ENCODE measurements at regions not wholly inside any gene's neighbourhood (a gene's known extent, or its start where the extent isn't known, plus 50 kb on each side); places are given as distances from the start of the nearest gene placed in this dataset.

DNA sequence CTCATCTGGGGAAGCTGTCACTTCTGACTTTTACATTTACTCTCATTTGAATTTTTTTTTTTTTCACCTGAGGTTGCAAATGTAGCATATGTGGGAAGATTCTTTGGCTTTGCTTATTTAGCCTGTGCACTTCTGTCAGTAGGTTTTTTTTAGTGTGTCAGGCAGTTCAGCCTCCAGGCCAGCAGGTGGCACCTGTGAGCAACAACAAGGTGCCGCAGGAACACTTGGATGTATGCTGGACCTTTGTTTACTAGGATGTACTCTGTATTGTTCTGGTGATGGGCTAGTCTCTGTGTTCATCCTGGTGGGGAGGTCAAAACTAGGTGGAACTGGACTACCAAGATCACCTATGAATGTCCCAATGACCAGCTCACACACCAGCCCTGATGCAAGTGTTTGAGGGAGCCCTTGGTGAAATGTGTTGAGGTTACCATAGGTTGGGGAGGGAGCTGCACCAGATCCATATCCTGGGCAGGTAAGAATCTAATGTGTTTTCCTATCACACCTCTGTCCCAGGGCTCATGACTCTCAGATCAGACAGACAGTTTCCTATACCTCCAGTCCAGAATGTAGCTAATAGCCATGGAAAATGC lies 618.2 kb downstream of the BRINP3 start:
- no peak for DNase-seq (ENCODE audit: low read depth, low spot score)
- H3K27ac ChIP-seq: no peak overlapping the region

GRCh38 chr1:189866606-189867005 lies 611.1 kb downstream of the BRINP3 start:
- no peak overlapping the region for H3K27ac ChIP-seq
- no peak for DNase-seq (ENCODE audit: low read depth, low spot score)

DNA sequence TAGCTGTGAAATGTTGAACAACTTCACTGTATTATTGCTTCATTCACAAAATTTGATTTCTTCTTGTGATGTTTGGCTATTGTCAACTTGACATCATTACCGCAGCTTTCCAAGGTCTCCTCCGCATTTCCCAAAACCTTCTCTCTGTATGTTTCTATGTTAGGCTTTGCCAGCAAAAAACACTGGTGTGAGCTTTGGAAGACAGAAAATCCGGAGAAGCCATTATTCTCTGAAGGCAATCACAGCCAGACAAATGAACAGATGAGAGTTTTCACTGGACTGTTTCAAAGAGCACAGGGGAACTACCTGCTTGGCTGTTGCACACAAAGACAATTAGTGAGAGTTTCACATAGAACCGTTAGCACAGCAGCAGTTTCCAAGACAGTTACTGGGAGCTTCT lies 609.6 kb downstream of the BRINP3 start:
- DNase-seq (ENCODE audit: low read depth, low spot score): no peak
- H3K27ac ChIP-seq: no peak overlapping the region

GRCh38 chr1:189874715-189875435 lies 602.8 kb downstream of the BRINP3 start:
- H3K27ac ChIP-seq: no peak overlapping the region
- no peak for DNase-seq (ENCODE audit: low read depth, low spot score)

- no peak for DNase-seq (ENCODE audit: low read depth, low spot score)
These were observed 597.5 kb downstream of the BRINP3 start for GRCh38 chr1:189880135-189880534.

DNA sequence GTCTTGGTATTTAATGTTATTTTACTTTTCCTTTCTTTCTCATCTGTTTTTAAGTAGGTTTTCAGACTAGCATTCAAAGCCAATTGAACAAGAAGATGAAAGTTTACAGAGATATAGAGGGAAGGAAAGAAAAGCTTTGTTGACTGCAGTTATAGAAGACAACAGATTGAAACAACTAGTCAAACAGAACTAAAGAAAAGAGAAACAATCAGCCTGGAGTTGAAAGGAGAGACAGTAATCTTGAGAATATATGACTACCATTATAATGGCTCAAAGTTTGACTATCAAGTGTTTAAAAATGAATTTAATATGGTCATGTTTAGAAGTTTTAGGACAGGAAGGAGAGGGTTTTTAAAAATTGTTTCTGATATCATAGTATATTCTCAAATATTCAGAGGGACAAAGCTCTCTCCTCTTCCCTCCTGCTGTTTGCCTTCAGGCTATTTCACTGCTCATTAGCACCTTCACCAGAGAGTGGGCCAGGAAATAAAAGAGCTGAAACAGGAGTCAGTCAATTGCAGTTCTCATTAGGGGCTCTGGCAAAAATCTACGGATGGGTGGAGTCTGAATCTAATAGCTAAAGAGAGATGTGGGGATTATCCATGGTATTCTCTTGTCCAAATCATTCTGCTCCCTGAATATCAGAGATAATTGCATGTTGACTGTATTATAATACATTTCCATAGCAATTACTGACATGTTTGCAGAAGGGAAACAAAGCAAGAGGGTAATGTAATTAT lies 577.8 kb downstream of the BRINP3 start:
- no peak overlapping the region for H3K27ac ChIP-seq
- DNase-seq (ENCODE audit: low read depth, low spot score): no peak

More at GRCh38 chr1:189880135-189880534, 597.5 kb downstream of the BRINP3 start:
- H3K27ac ChIP-seq: no peak overlapping the region

DNA sequence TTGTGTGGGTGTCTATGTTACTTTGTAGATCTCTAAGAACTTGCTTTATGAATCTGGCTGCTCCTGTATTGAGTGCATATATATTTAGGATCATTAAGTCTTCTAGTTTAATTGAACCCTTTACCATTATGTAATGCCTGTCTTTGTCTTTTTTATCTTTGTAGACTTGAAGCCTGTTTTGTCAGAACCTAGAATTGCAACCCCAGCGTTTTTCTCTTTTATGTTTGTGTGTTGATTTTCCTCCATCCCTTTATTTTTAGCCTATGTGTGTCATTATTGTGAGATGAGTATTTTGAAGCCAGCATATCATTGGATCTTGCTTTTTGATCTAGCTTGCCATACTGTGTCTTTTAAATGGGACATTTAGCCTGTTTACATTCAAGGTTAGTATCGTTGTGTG lies 573.2 kb downstream of the BRINP3 start:
- DNase-seq (ENCODE audit: low read depth, low spot score): no peak
- no peak overlapping the region for H3K27ac ChIP-seq

- no peak overlapping the region for H3K27ac ChIP-seq
- DNase-seq (ENCODE audit: low read depth, low spot score): no peak
These were observed 569.6 kb downstream of the BRINP3 start for GRCh38 chr1:189908113-189908512.

DNA sequence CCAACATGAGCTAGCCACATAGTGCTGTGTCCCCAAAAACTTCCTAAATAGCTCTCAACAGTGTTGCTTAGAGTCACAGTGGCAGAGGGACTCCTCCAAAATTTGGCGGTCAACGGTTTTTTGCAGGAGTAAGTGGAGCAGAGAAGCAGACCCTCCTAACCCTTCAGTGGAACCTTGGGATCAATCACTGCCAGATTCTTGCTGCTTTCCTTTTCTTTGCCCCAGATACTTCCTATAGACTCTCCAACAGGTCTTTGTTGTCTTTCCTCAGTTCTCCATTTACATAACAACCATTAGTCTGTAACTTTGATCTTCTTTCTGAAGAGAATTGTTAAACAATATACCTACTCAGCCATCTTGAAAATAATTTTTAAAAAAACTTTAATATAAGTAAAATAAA lies 556.1 kb downstream of the BRINP3 start:
- no peak for DNase-seq (ENCODE audit: low read depth, low spot score)
- no peak overlapping the region for H3K27ac ChIP-seq

DNA sequence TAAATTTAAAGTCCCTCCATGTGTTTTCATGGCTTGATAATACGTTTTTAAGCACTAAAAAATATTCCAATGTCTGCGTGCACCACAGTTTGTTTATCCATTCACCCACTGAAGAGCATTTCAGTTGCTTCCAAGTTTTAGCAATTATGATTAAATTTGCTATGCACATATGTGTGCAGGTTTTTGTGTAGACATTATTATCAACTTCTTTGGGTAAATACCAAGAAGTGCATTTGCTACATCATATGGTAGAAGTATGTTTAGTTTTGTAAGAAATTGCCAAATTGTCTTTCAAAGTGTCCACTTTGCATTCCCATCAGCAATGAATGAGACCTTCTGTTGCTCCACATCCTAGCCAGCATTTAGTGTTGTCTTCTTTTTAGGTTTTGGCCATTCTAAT lies 550.0 kb downstream of the BRINP3 start:
- H3K27ac ChIP-seq: no peak overlapping the region
- no peak for DNase-seq (ENCODE audit: low read depth, low spot score)

DNA sequence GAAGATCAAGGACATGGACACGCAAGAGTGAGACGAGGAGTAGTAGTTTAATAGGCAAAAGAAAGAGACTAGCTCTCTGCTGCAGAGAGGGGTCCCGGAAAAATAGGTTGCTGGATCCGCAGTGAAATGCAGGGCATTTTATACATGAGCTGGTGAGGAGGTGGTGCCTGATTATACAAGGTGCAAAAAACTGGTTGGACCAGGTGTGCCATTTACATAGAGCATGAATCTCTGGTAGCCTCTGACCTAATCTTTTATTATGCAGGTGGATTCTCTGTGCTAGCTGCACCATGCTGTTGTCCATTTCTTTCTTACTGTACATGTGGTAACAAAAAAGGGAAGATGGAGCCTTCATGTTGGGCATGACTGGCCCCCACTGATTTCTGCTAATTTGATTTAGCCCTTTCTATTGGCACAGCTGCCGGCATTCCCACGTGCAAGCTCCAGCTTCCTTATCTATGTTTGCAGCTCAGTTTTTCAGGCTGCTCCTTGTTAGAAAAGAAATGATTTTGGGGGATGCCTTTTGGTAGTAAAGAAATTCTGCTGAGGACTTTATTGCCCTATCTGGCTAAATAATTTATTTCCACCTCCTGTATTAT lies 548.1 kb downstream of the BRINP3 start:
- DNase-seq (ENCODE audit: low read depth, low spot score): no peak
- no peak overlapping the region for H3K27ac ChIP-seq

DNA sequence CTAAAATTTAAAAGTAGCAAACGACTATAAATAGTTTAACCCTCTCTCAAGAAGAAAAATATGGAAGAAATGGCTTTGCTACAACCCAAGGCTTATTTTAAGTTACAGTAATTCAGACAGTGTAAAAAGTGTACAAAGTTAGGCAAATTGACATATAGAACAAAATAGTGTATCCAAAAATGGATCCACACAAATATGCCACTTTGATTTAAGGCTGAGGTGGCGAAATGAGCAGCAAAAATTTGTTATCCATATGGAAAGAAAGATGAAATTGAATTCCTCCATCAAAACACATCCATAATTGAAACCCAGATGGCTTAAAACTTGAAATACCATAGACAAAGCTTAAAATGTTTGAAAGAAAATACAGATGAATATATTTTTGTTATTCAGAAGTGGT lies 540.8 kb downstream of the BRINP3 start:
- no peak for DNase-seq (ENCODE audit: low read depth, low spot score)

GRCh38 chr1:189939967-189940366 lies 537.7 kb downstream of the BRINP3 start:
- H3K27ac ChIP-seq: no peak overlapping the region
- DNase-seq (ENCODE audit: low read depth, low spot score): no peak

More for the DNA sequence above, 540.8 kb downstream of the BRINP3 start:
- no peak overlapping the region for H3K27ac ChIP-seq

DNA sequence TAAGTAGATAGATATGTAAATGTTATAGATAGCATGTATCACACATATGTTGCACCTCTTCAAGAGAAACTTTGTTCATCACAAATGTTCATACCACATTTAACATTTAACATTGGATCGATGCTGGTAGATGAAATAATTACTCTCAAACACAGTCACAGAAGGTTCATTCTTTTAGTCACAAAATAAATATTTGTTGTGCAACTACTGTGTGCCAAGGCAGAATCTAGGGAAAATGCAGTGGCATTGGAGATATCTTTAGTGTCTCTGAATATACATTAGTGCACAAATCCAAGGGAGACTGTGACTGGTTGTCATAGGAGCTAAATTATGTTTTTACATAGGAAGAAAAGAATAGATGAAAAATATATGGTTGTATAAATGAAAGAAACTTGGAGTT lies 535.7 kb downstream of the BRINP3 start:
- DNase-seq (ENCODE audit: low read depth, low spot score): no peak
- H3K27ac ChIP-seq: no peak overlapping the region

DNA sequence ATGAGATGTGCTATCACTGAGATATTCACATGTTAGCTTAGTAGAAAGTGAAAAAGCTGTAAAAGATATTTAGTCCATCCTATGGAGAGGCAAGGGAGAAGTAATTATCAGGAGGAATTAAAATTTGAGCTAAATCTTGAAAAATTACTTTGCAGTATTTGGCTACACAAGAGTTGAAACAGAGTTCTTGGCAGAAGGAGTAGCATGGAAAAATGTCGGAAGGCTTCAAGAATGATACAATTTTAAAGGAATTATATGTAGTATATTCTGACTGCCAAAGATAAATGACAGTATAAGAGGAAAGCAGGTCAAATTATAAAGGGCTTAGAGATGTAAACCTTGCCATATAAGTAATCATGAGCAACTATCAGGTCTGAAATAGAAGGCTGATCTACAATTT lies 518.9 kb downstream of the BRINP3 start:
- no peak for DNase-seq (ENCODE audit: low read depth, low spot score)
- H3K27ac ChIP-seq: no peak overlapping the region

DNA sequence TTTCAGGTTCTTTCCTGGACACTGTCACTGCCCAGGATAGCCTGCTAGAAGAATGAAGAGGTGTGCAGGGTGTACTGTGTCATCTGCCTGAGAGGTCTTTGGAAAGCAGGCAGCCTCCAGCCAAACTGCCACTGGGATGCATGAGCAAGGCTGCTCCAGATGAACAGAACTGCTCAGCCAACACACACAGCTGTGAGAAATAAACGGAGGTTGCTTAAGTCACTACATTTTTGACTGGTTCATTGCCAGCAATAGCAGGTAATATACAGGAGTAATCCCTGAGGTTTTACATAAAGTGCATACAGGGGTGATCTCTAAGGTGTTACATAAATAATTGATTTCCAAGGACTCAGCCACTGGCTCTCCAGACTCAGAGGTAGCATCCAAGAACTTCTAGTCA lies 516.9 kb downstream of the BRINP3 start:
- H3K27ac ChIP-seq: no peak overlapping the region
- no peak for DNase-seq (ENCODE audit: low read depth, low spot score)

- DNase-seq (ENCODE audit: low read depth, low spot score): no peak
- H3K27ac ChIP-seq: no peak overlapping the region
These were observed 515.5 kb downstream of the BRINP3 start for GRCh38 chr1:189962181-189962580.

DNA sequence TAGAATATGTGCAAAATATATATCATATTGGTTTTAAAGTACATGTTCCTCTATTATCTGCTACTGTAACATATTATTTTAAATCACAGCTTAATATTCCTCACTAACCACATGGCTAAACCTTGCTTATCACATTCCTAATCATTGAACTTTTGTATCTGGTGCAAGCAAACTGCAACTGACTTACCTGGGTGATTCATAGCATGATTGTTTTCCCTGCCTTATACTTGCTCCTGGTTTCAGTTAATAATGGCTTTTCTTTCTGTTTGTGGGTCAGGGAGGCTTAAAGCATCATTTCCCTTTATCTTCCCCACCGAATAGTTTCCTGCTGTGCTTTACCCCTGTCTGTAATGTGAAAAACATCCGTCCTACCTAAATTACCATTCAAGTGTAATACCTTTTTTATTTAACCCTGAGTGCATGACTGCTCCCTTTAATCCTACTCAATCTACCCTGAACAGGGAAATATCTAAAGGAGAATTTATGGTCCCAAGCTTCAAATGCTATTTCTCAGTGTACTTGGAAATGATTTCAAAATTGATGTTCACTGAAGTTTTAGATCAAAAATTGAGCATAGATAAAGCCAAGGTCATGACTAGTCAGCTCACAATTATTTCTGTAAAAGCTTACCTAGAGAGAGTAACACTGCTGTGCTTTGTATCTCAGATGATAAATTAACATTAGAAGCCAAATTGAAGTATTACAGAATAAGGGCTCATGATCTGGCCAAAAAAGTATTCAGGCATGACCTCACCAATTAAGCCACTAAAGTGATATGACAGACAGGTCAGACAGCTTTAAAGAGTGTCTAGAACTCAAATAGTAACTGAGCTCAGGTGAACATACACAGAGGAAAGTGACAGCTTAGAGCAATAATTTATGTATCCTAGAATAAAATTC lies 507.1 kb downstream of the BRINP3 start:
- DNase-seq (ENCODE audit: low read depth, low spot score): no peak
- peak overlapping the region; percentile 22 for H3K27ac ChIP-seq

GRCh38 chr1:189971656-189972055 lies 506.0 kb downstream of the BRINP3 start:
- H3K27ac ChIP-seq: no peak overlapping the region
- no peak for DNase-seq (ENCODE audit: low read depth, low spot score)

- DNase-seq (ENCODE audit: low read depth, low spot score): no peak
- H3K27ac ChIP-seq: no peak overlapping the region
These were observed 500.5 kb downstream of the BRINP3 start for GRCh38 chr1:189977184-189977583.
